Caco-2 (cell line): ENCODE measurements at regions not wholly inside any gene's neighbourhood (a gene's known extent, or its start where the extent isn't known, plus 50 kb on each side); places are given as distances from the start of the nearest gene placed in this dataset.
"Not testable (repeated sequence)": the region's sequence is repeated elsewhere in the genome, so short reads cannot be mapped to it uniquely, and the experiment has no call there.

Experiments used
- BruUV-seq: library from RNA; stranded (reverse); fragments of 400-500 nt; replicated peaks from 2 replicates; lab custom pipeline; 2021; lab: Mats Ljungman, UMichigan
- CTCF ChIA-PET: fragments of 300-600 bp; sonication (Branson Sonifier 250); formaldehyde crosslinking; loops from one replicate; lab custom pipeline; 2022; ENCODE audit warnings: antibody characterized with exemption; lab: Charles Lee
- POLR2A ChIA-PET: fragments of 300-600 bp; sonication (Branson Sonifier 250); formaldehyde crosslinking; loops from one replicate; lab custom pipeline; 2022; ENCODE audit warnings: antibody characterized with exemption; lab: Charles Lee
- DNase-seq, 2 experiments: peaks; one replicate each; pipeline versions ENCODE4 v3.0.0 to v3.0.0-alpha.2; 2020 to 2022
- H3K27me3 ChIP-seq: replicated peaks from 2 replicates; pipeline ENCODE4 v1.6.0; 2011; ENCODE audit warnings: low read length; ENCODE audit not compliant: control insufficient read depth, insufficient read depth
- H3K36me3 ChIP-seq: 2 replicates; pipeline ENCODE4 v1.5.1; 2011; ENCODE audit warnings: low read length; ENCODE audit not compliant: control insufficient read depth, insufficient read depth
- H3K4me1 ChIP-seq: fragments of 250-450 bp; sonication (Bioruptor Pico); 2 replicates; pipeline ENCODE4 v1.5.1; 2020; ENCODE audit warnings: mild to moderate bottlenecking
- H3K4me3 ChIP-seq: 2 replicates; pipeline ENCODE4 v1.5.1; 2011; ENCODE audit warnings: low read depth, mild to moderate bottlenecking, control low read depth, low read length
- H3K9me3 ChIP-seq: fragments of 250-450 bp; sonication (Bioruptor Pico); 2 replicates; pipeline ENCODE4 v1.5.1; 2020; ENCODE audit warnings: mild to moderate bottlenecking, moderate library complexity
- H3K27ac Mint-ChIP-seq: one replicate; pipeline ENCODE4 v1.8.0; 2022; ENCODE audit warnings: mixed read lengths; ENCODE audit not compliant: unreplicated experiment
- H3K27me3 Mint-ChIP-seq: one replicate; pipeline ENCODE4 v1.8.0; 2022; ENCODE audit warnings: mixed read lengths; ENCODE audit not compliant: insufficient read depth, unreplicated experiment
- H3K36me3 Mint-ChIP-seq: one replicate; pipeline ENCODE4 v1.8.0; 2022; ENCODE audit warnings: mild to moderate bottlenecking, mixed read lengths; ENCODE audit not compliant: insufficient read depth, unreplicated experiment
- H3K4me1 Mint-ChIP-seq: one replicate; pipeline ENCODE4 v1.8.0; 2022; ENCODE audit warnings: low read depth, mixed read lengths; ENCODE audit not compliant: unreplicated experiment
- H3K4me3 Mint-ChIP-seq: one replicate; pipeline ENCODE4 v1.8.0; 2022; ENCODE audit warnings: mild to moderate bottlenecking, moderate library complexity, mixed read lengths; ENCODE audit not compliant: unreplicated experiment
- H3K9me3 Mint-ChIP-seq: one replicate; pipeline ENCODE4 v1.8.0; 2022; ENCODE audit warnings: mixed read lengths; ENCODE audit not compliant: unreplicated experiment
- CTCF ChIP-seq, 2 experiments: fragments of 200-600 bp in 1 of 2; IDR thresholded peaks; 1 replicate in 1 of 2; 2 replicates in 1 of 2; pipeline versions ENCODE4 v1.5.1 to v1.8.0; 2011 to 2022; ENCODE audit warnings: antibody characterized with exemption in 1 of 2, control low read depth in 1 of 2, inconsistent platforms in 1 of 2, low read depth in 1 of 2, low read length in 1 of 2, mild to moderate bottlenecking in 1 of 2, moderate library complexity in 1 of 2; ENCODE audit not compliant: insufficient read depth in 1 of 2, severe bottlenecking in 1 of 2, unreplicated experiment in 1 of 2
- intact Hi-C: fragments of 100-400 bp; cut with micrococcal nuclease; formaldehyde crosslinking; loops from one replicate; pipeline ENCODE4 v1.10.0; 2022; ENCODE audit not compliant: unreplicated experiment

GRCh38 chrX:1103360-1103759, 109.1 kb downstream of the CRLF2 start:
- H3K36me3 ChIP-seq: no peaks in the 10 kb centered on the region
- no TSS peak for BruUV-seq
- ChIA-PET CTCF (no interaction called here), POLR2A (no interaction called here)
- Mint-ChIP-seq H3K36me3 (no peaks in the 10 kb centered on the region), H3K9me3 (peaks cover 10% of the 10 kb centered on the region), H3K4me3 (no peak overlapping the region), H3K4me1 (no peaks in the 10 kb centered on the region), H3K27me3 (peaks cover 10% of the 10 kb centered on the region), H3K27ac (no peak overlapping the region)
- H3K9me3 ChIP-seq: no peaks in the 10 kb centered on the region; the same call in 1 of the 2 replicates
- H3K4me3 ChIP-seq: no peak overlapping the region
- TF ChIP-seq CTCF (IDR thresholded peaks at IDR 0.05; ENCODE audit: insufficient read depth in 1 of 2, low read depth in 1 of 2, low read length in 1 of 2, severe bottlenecking in 1 of 2, unreplicated experiment in 1 of 2): no peak
- intact Hi-C loops: no loop called here
- DNase-seq: no peak
- H3K4me1 ChIP-seq: no peaks in the 10 kb centered on the region
- H3K27me3 ChIP-seq: no peaks in the 10 kb centered on the region

- intact Hi-C loops: no loop called here
- POLR2A ChIA-PET: no interaction called here
- no peaks in the 10 kb centered on the region for H3K4me1 Mint-ChIP-seq
- H3K9me3 Mint-ChIP-seq: peaks cover 10% of the 10 kb centered on the region
- no peaks in the 10 kb centered on the region for H3K4me1 ChIP-seq
- no TSS peak for BruUV-seq
- H3K27me3 Mint-ChIP-seq: peaks cover 10% of the 10 kb centered on the region
- H3K4me3 ChIP-seq: no peak overlapping the region
- no peaks in the 10 kb centered on the region for H3K27me3 ChIP-seq
- CTCF ChIA-PET: no interaction called here
- DNase-seq: no peak
- H3K4me3 Mint-ChIP-seq: no peak overlapping the region
- no peaks in the 10 kb centered on the region for H3K9me3 ChIP-seq
- H3K36me3 Mint-ChIP-seq: no peaks in the 10 kb centered on the region
- H3K36me3 ChIP-seq: no peaks in the 10 kb centered on the region
- H3K27ac Mint-ChIP-seq: no peak overlapping the region
- TF ChIP-seq CTCF (IDR thresholded peaks at IDR 0.05; ENCODE audit: insufficient read depth in 1 of 2, low read depth in 1 of 2, low read length in 1 of 2, severe bottlenecking in 1 of 2, unreplicated experiment in 1 of 2): no peak
These were observed 109.7 kb downstream of the CRLF2 start for GRCh38 chrX:1102786-1103185.

- H3K4me1 ChIP-seq, intact Hi-C loops, H3K27me3 ChIP-seq, H3K36me3 Mint-ChIP-seq, H3K4me3 Mint-ChIP-seq, POLR2A ChIA-PET, CTCF ChIA-PET, H3K4me3 ChIP-seq, DNase-seq, H3K4me1 Mint-ChIP-seq, H3K9me3 ChIP-seq, BruUV-seq, H3K36me3 ChIP-seq, H3K27ac Mint-ChIP-seq: not testable (repeated sequence)
- Mint-ChIP-seq H3K9me3 (peaks cover 10% of the 10 kb centered on the region), H3K27me3 (peaks cover 10% of the 10 kb centered on the region)
These were observed 110.2 kb downstream of the CRLF2 start for GRCh38 chrX:1102221-1102620.
